H9 (cell line): ENCODE measurements at regions not wholly inside any gene's neighbourhood (a gene's known extent, or its start where the extent isn't known, plus 50 kb on each side); places are given as distances from the start of the nearest gene placed in this dataset.
A peak's percentile ranks its signal among the peaks of the same experiment; 100 is the strongest.

Experiments used
- DNase-seq: peaks from one replicate; pipeline ENCODE4 v3.0.0-alpha.2; 2017
- H2AFZ ChIP-seq: one replicate; pipeline ENCODE4 v1.6.1; 2013; ENCODE audit warnings: mild to moderate bottlenecking, low read length, control low read depth, moderate library complexity
- H2AK5ac ChIP-seq: 2 replicates; pipeline ENCODE4 v1.6.1; 2013; ENCODE audit warnings: low read length, control low read depth, mixed read lengths; ENCODE audit not compliant: insufficient read length
- H2BK120ac ChIP-seq: one replicate; pipeline ENCODE4 v1.6.1; 2013; ENCODE audit warnings: low read depth, mild to moderate bottlenecking, low read length, control low read depth, inconsistent platforms; ENCODE audit not compliant: poor library complexity, severe bottlenecking
- H2BK12ac ChIP-seq: 2 replicates; pipeline ENCODE4 v1.6.1; 2013; ENCODE audit warnings: low read length, control low read depth, mixed read lengths, low read depth; ENCODE audit not compliant: insufficient read length
- H2BK15ac ChIP-seq: 2 replicates; pipeline ENCODE4 v1.6.1; 2013; ENCODE audit warnings: low read depth, low read length, control low read depth
- H2BK20ac ChIP-seq: one replicate; pipeline ENCODE4 v1.6.1; 2013; ENCODE audit warnings: low read depth, mild to moderate bottlenecking, low read length, control low read depth, inconsistent platforms; ENCODE audit not compliant: poor library complexity, severe bottlenecking
- H2BK5ac ChIP-seq: 2 replicates; pipeline ENCODE4 v1.6.1; 2013; ENCODE audit warnings: low read length, control low read depth, mixed read lengths; ENCODE audit not compliant: insufficient read length
- H3K14ac ChIP-seq: 2 replicates; pipeline ENCODE4 v1.6.1; 2013; ENCODE audit warnings: low read length, control low read depth; ENCODE audit not compliant: insufficient read depth
- H3K18ac ChIP-seq: 2 replicates; pipeline ENCODE4 v1.6.1; 2013; ENCODE audit warnings: low read depth, mild to moderate bottlenecking, mixed read lengths, low read length, control low read depth; ENCODE audit not compliant: insufficient read length
- H3K23ac ChIP-seq: 2 replicates; pipeline ENCODE4 v1.6.1; 2013; ENCODE audit warnings: low read length, control low read depth, mixed read lengths, low read depth; ENCODE audit not compliant: insufficient read length
- H3K23me2 ChIP-seq: 2 replicates; pipeline ENCODE4 v1.6.1; 2013; ENCODE audit warnings: low read depth, mild to moderate bottlenecking, mixed read lengths, low read length, control low read depth; ENCODE audit not compliant: insufficient read length, poor library complexity, severe bottlenecking
- H3K27ac ChIP-seq: 2 replicates; pipeline ENCODE4 v1.5.1; 2013; ENCODE audit warnings: low read length, control low read depth, mixed read lengths, low read depth; ENCODE audit not compliant: insufficient read length
- H3K27me3 ChIP-seq: 2 replicates; pipeline ENCODE4 v1.6.1; 2013; ENCODE audit warnings: low read length, control low read depth, inconsistent platforms; ENCODE audit not compliant: insufficient read depth
- H3K4ac ChIP-seq: 2 replicates; pipeline ENCODE4 v1.6.1; 2013; ENCODE audit warnings: low read depth, mild to moderate bottlenecking, control low read depth, inconsistent platforms, low read length, moderate library complexity
- H3K4me1 ChIP-seq: 2 replicates; pipeline ENCODE4 v1.6.1; 2013; ENCODE audit warnings: low read length, control low read depth, inconsistent platforms; ENCODE audit not compliant: insufficient read depth
- H3K4me2 ChIP-seq: 2 replicates; pipeline ENCODE4 v1.6.1; 2013; ENCODE audit warnings: low read length, control low read depth, mixed read lengths; ENCODE audit not compliant: insufficient read length, insufficient read depth
- H3K56ac ChIP-seq: 2 replicates; pipeline ENCODE4 v1.6.1; 2013; ENCODE audit warnings: low read depth, mild to moderate bottlenecking, mixed read lengths, low read length, control low read depth; ENCODE audit not compliant: insufficient read length
- H3K79me1 ChIP-seq: 2 replicates; pipeline ENCODE4 v1.6.1; 2013; ENCODE audit warnings: low read depth, mild to moderate bottlenecking, moderate library complexity, low read length, control low read depth, inconsistent platforms; ENCODE audit not compliant: insufficient read depth, poor library complexity, severe bottlenecking
- H3K79me2 ChIP-seq: 2 replicates; pipeline ENCODE4 v1.6.1; 2013; ENCODE audit warnings: low read length, control low read depth, inconsistent platforms; ENCODE audit not compliant: insufficient read depth
- H3K9ac ChIP-seq: 2 replicates; pipeline ENCODE4 v1.6.1; 2013; ENCODE audit warnings: low read length, control low read depth, mixed read lengths; ENCODE audit not compliant: insufficient read length; ENCODE audit errors: extremely low read depth
- H3K9me3 ChIP-seq: one replicate; pipeline ENCODE4 v1.6.1; 2013; ENCODE audit warnings: low read depth, low read length, inconsistent platforms; ENCODE audit not compliant: control insufficient read depth
- H3T11ph ChIP-seq: one replicate; pipeline ENCODE4 v1.6.1; 2013; ENCODE audit warnings: mild to moderate bottlenecking, low read length, control low read depth, inconsistent platforms
- H4K20me1 ChIP-seq: one replicate; pipeline ENCODE4 v1.6.1; 2013; ENCODE audit not compliant: control insufficient read depth, insufficient read length, insufficient read depth
- H4K5ac ChIP-seq: 2 replicates; pipeline ENCODE4 v1.6.1; 2013; ENCODE audit warnings: low read depth, mild to moderate bottlenecking, mixed read lengths, low read length, control low read depth; ENCODE audit not compliant: insufficient read length
- H4K8ac ChIP-seq: replicated peaks from 2 replicates; pipeline ENCODE4 v1.6.1; 2013; ENCODE audit warnings: low read length, control low read depth, mixed read lengths, low read depth; ENCODE audit not compliant: insufficient read length
- H4K91ac ChIP-seq: 2 replicates; pipeline ENCODE4 v1.6.1; 2013; ENCODE audit warnings: low read depth, mild to moderate bottlenecking, moderate library complexity, mixed read lengths, low read length, control low read depth; ENCODE audit not compliant: insufficient read length
- H3K27ac Mint-ChIP-seq, 3 experiments: 2 replicates in 2 of 3; 3 replicates in 1 of 3; pipeline ENCODE4 v1.8.0; 2020 to 2021; ENCODE audit warnings: mixed read lengths in 3 of 3, mild to moderate bottlenecking in 1 of 3, moderate library complexity in 1 of 3
- H3K27me3 Mint-ChIP-seq: 2 replicates; pipeline ENCODE4 v1.8.0; 2021; ENCODE audit warnings: low read depth, mild to moderate bottlenecking, moderate library complexity, mixed read lengths
- H3K36me3 Mint-ChIP-seq, 3 experiments: 2 replicates in 2 of 3; 3 replicates in 1 of 3; pipeline ENCODE4 v1.8.0; 2020 to 2021; ENCODE audit warnings: low read depth in 3 of 3, mixed read lengths in 3 of 3; ENCODE audit not compliant: insufficient read depth in 1 of 3
- H3K4me1 Mint-ChIP-seq, 2 experiments: 2 replicates each; pipeline ENCODE4 v1.8.0; 2020; ENCODE audit warnings: mixed read lengths in 2 of 2
- H3K4me3 Mint-ChIP-seq, 2 experiments: 2 replicates in 1 of 2; 3 replicates in 1 of 2; pipeline ENCODE4 v1.8.0; 2020 to 2021; ENCODE audit warnings: mild to moderate bottlenecking in 2 of 2, mixed read lengths in 2 of 2, moderate library complexity in 1 of 2
- H3K9me3 Mint-ChIP-seq, 2 experiments: 2 replicates in 1 of 2; 3 replicates in 1 of 2; pipeline ENCODE4 v1.8.0; 2020; ENCODE audit warnings: mild to moderate bottlenecking in 2 of 2, mixed read lengths in 2 of 2, moderate library complexity in 1 of 2
- WGBS: extraction: QIAGEN DNeasy Blood & Tissue Kit; methylation state at CpG from one replicate; pipeline ENCODE4 v1.1.7; 2013; ENCODE audit warnings: missing lambda C conversion rate, low lambda C conversion rate, mixed read lengths; ENCODE audit not compliant: insufficient read length; ENCODE audit errors: extremely low coverage; 5-methylcytosine and 5-hydroxymethylcytosine counted together
- TF ChIP-seq, protein P1 (sequence below): fragments of 200-600 bp; sonication (generic); conservative IDR thresholded peaks from 3 replicates; pipeline ENCODE4 v1.8.0; 2021; ENCODE audit warnings: antibody characterized with exemption, mild to moderate bottlenecking

- Histone ChIP-seq H4K20me1 (no peaks in the 10 kb centered on the region), H2BK20ac (no peak overlapping the region), H4K91ac (no peak overlapping the region), H3K4ac (no peak overlapping the region), H4K8ac (no peak overlapping the region), H3T11ph (no peak overlapping the region), H3K18ac (no peak overlapping the region), H2BK120ac (no peak overlapping the region), H2AK5ac (no peak overlapping the region), H3K4me1 (peaks cover 2% of the 10 kb centered on the region; the same call in 1 of the 2 replicates), H3K23me2 (no peaks in the 10 kb centered on the region), H3K27ac (no peak overlapping the region), H3K79me1 (no peaks in the 10 kb centered on the region), H3K23ac (no peak overlapping the region), H3K27me3 (no peaks in the 10 kb centered on the region), H2BK5ac (no peak overlapping the region), H2AFZ (peak overlapping the region; percentile 2), H3K14ac (no peak overlapping the region), H2BK15ac (no peak overlapping the region), H3K9ac (no peak overlapping the region), H3K56ac (no peak overlapping the region), H3K4me2 (no peak overlapping the region), H3K9me3 (peaks cover 11% of the 10 kb centered on the region), H3K79me2 (no peaks in the 10 kb centered on the region), H2BK12ac (no peak overlapping the region), H4K5ac (no peak overlapping the region)
- peak overlapping the region in 2 of 3 experiments; percentile 67 to 86; a peak in 3 of 7 replicates for H3K27ac Mint-ChIP-seq
- peaks cover 20 to 22% of the 10 kb centered on the region in 2 experiments for H3K4me1 Mint-ChIP-seq
- H3K4me3 Mint-ChIP-seq: no peak overlapping the region
- TF ChIP-seq, protein P1, sequence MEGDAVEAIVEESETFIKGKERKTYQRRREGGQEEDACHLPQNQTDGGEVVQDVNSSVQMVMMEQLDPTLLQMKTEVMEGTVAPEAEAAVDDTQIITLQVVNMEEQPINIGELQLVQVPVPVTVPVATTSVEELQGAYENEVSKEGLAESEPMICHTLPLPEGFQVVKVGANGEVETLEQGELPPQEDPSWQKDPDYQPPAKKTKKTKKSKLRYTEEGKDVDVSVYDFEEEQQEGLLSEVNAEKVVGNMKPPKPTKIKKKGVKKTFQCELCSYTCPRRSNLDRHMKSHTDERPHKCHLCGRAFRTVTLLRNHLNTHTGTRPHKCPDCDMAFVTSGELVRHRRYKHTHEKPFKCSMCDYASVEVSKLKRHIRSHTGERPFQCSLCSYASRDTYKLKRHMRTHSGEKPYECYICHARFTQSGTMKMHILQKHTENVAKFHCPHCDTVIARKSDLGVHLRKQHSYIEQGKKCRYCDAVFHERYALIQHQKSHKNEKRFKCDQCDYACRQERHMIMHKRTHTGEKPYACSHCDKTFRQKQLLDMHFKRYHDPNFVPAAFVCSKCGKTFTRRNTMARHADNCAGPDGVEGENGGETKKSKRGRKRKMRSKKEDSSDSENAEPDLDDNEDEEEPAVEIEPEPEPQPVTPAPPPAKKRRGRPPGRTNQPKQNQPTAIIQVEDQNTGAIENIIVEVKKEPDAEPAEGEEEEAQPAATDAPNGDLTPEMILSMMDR: no peak
- no peak for DNase-seq
- no peaks in the 10 kb centered on the region for H3K27me3 Mint-ChIP-seq
- H3K9me3 Mint-ChIP-seq: peaks cover 7 to 18% of the 10 kb centered on the region in 2 experiments
- peaks cover 3 to 20% (median 6%) of the 10 kb centered on the region in 3 experiments; a peak in 6 of 7 replicates for H3K36me3 Mint-ChIP-seq
- WGBS: no CpG with 5 or more reads among the region's 4 CpGs
These were observed 322.1 kb downstream of the FAM170A start for GRCh38 chr5:119951330-119951934.
